ENCODE measurements at regions not wholly inside any gene's neighbourhood (a gene's known extent, or its start where the extent isn't known, plus 50 kb on each side); places are given as distances from the start of the nearest gene placed in this dataset.

DNA sequence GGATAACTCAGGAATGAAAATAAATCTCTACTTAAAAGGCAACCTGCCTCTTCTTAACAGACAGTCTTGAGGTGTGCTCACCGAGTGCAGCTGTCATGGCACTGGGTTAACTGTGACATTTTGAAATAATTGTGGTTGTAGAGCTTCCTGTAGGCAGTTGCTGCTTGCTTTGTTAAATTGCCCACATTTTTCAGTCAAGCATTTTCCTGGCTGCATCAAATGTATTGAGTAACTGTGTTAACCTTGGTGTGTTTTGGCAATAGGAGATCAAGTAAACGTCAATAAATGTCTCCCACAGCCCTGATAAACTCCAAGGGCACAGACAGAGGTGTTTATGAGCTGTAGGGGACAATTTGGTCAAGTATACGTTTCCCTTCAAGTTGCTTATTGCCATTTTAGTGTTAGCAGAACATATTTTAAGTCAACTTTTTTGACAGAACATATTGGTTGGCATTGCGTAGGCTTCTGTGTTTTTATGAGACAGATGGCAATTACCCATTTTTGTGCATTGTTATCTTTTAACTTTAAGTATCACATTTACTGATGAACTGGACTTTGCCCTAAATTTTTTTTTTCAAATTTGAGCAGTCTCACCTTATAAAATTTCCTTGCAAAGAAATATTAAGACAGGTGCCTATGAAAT, 527.4 kb downstream of the C4orf33 start:
- ChIA-PET POLR2A (no interaction called here), CTCF (no interaction called here)
- intact Hi-C loops (cut with micrococcal nuclease) = no loop called here
- no peaks in the 10 kb centered on the region for H3K9me3 Mint-ChIP-seq (ENCODE audit: insufficient read depth)
- H3K4me3 Mint-ChIP-seq = no peak overlapping the region
- no peaks in the 10 kb centered on the region for H3K9me3 ChIP-seq (ENCODE audit: control extremely low read depth in 1 of 3, control insufficient read depth in 2 of 3, insufficient read depth in 1 of 3, low read length in 2 of 3)
- DNase-seq (no peak), ATAC-seq (ENCODE audit: low read depth) (no peak)
- H3K4me2 ChIP-seq (replicated peaks; ENCODE audit: low read depth, low read length, poor library complexity, severe bottlenecking) = no peak overlapping the region
- H3K27ac Mint-ChIP-seq = no peak overlapping the region
- H3K36me3 ChIP-seq (replicated peaks in 1 of 2; ENCODE audit: control extremely low read depth in 1 of 2, control insufficient read depth in 1 of 2, extremely low read depth in 1 of 2, insufficient read depth in 2 of 2, low read length in 1 of 2) = no peaks in the 10 kb centered on the region
- H3K27ac ChIP-seq (ENCODE audit: low read length in 2 of 2) = no peak overlapping the region
- no peak overlapping the region for H2AFZ ChIP-seq (ENCODE audit: insufficient read depth, low read depth, low read length, poor library complexity, severe bottlenecking)
- H3K4me1 ChIP-seq (ENCODE audit: control insufficient read depth in 2 of 2, insufficient read depth in 2 of 2, low read length in 2 of 2) = no peaks in the 10 kb centered on the region
- no peaks in the 10 kb centered on the region for H3K27me3 Mint-ChIP-seq
- no peaks in the 10 kb centered on the region for H4K20me1 ChIP-seq (ENCODE audit: control insufficient read depth, insufficient read depth, low read length, poor library complexity, severe bottlenecking)
- no peak overlapping the region for H3K4me3 ChIP-seq (ENCODE audit: control extremely low read depth in 1 of 5, extremely low read depth in 1 of 5, insufficient read depth in 1 of 5, low read depth in 2 of 5, low read length in 4 of 5)
- no peaks in the 10 kb centered on the region for H3K27me3 ChIP-seq (replicated peaks in 1 of 4; ENCODE audit: control extremely low read depth in 1 of 4, control insufficient read depth in 3 of 4, insufficient read depth in 4 of 4, low read length in 3 of 4)
- 17% methylated on average over 2 of the region's 4 CpGs for WGBS (ENCODE audit: insufficient coverage)
- H3K4me1 Mint-ChIP-seq = no peaks in the 10 kb centered on the region
- H3K79me2 ChIP-seq (ENCODE audit: control insufficient read depth, insufficient read depth, low read length) = no peaks in the 10 kb centered on the region
- TF ChIP-seq, protein P1, sequence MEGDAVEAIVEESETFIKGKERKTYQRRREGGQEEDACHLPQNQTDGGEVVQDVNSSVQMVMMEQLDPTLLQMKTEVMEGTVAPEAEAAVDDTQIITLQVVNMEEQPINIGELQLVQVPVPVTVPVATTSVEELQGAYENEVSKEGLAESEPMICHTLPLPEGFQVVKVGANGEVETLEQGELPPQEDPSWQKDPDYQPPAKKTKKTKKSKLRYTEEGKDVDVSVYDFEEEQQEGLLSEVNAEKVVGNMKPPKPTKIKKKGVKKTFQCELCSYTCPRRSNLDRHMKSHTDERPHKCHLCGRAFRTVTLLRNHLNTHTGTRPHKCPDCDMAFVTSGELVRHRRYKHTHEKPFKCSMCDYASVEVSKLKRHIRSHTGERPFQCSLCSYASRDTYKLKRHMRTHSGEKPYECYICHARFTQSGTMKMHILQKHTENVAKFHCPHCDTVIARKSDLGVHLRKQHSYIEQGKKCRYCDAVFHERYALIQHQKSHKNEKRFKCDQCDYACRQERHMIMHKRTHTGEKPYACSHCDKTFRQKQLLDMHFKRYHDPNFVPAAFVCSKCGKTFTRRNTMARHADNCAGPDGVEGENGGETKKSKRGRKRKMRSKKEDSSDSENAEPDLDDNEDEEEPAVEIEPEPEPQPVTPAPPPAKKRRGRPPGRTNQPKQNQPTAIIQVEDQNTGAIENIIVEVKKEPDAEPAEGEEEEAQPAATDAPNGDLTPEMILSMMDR (IDR thresholded peaks at IDR 0.05) = no peak
- H3K9ac ChIP-seq (ENCODE audit: low read length) = no peak overlapping the region

DNA sequence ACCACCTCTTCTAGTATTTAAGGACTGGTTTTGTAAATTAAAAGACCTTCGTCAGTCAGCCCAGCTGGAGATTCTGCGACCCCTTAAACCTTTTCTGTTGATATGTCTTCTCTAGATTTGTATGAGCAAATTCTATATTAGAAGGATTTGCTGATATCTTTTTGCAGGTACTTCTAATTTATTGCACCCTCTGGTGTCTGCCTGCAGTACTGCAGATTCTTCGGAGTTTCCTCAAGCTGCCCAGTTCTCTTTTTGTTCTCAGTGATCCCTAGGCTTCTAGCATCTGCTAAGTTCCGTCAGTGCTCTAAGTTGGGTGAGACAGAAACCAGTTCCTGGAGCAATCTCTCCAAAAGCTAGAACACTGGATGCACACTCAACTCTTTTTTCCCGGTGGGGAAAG, 545.2 kb downstream of the C4orf33 start:
- Histone ChIP-seq H3K4me2 (replicated peaks; ENCODE audit: low read depth, low read length, poor library complexity, severe bottlenecking) (no peak overlapping the region), H3K36me3 (replicated peaks in 1 of 2; ENCODE audit: control extremely low read depth in 1 of 2, control insufficient read depth in 1 of 2, extremely low read depth in 1 of 2, insufficient read depth in 2 of 2, low read length in 1 of 2) (no peaks in the 10 kb centered on the region), H3K27ac (ENCODE audit: low read length in 2 of 2) (no peak overlapping the region), H2AFZ (ENCODE audit: insufficient read depth, low read depth, low read length, poor library complexity, severe bottlenecking) (no peak overlapping the region), H3K27me3 (replicated peaks in 1 of 4; ENCODE audit: control extremely low read depth in 1 of 4, control insufficient read depth in 3 of 4, insufficient read depth in 4 of 4, low read length in 3 of 4) (no peaks in the 10 kb centered on the region), H3K9ac (ENCODE audit: low read length) (no peak overlapping the region), H3K4me1 (ENCODE audit: control insufficient read depth in 2 of 2, insufficient read depth in 2 of 2, low read length in 2 of 2) (no peaks in the 10 kb centered on the region), H3K4me3 (ENCODE audit: control extremely low read depth in 1 of 5, extremely low read depth in 1 of 5, insufficient read depth in 1 of 5, low read depth in 2 of 5, low read length in 4 of 5) (no peak overlapping the region), H4K20me1 (ENCODE audit: control insufficient read depth, insufficient read depth, low read length, poor library complexity, severe bottlenecking) (no peaks in the 10 kb centered on the region), H3K79me2 (ENCODE audit: control insufficient read depth, insufficient read depth, low read length) (no peaks in the 10 kb centered on the region), H3K9me3 (ENCODE audit: control extremely low read depth in 1 of 3, control insufficient read depth in 2 of 3, insufficient read depth in 1 of 3, low read length in 2 of 3) (no peaks in the 10 kb centered on the region)
- ChIA-PET CTCF (interaction anchor here (0.6 to 2.8 kb wide), 7 partner anchors 8 to 1450 kb away, joined by 3 to 15 read pairs (median 4); no protein-coding TSS in a partner anchor), POLR2A (no interaction called here)
- Mint-ChIP-seq H3K27ac (no peak overlapping the region), H3K9me3 (ENCODE audit: insufficient read depth) (no peaks in the 10 kb centered on the region), H3K27me3 (no peaks in the 10 kb centered on the region), H3K4me1 (no peaks in the 10 kb centered on the region), H3K4me3 (no peak overlapping the region)
- intact Hi-C loops (cut with micrococcal nuclease) = no loop called here
- ATAC-seq (ENCODE audit: low read depth) (no peak), DNase-seq (peak; percentile 35)
- TF ChIP-seq EZH2 (IDR thresholded peaks at IDR 0.05; ENCODE audit: borderline replicate concordance, insufficient read depth, low read depth, low read length, poor library complexity, severe bottlenecking) = no peak
- TF ChIP-seq, protein P1 (IDR thresholded peaks at IDR 0.05) = peak; percentile 77
- WGBS (ENCODE audit: insufficient coverage) = 45% methylated on average over 3 of the region's 5 CpGs

Measured in B cell (primary cell).